ENCODE measurements at regions not wholly inside any gene's neighbourhood (a gene's known extent, or its start where the extent isn't known, plus 50 kb on each side); places are given as distances from the start of the nearest gene placed in this dataset.

- H3K9me3 ChIP-seq (ENCODE audit: low read depth), result no peaks in the 10 kb centered on the region
- no peak for TF ChIP-seq CTCF (IDR thresholded peaks at IDR 0.05)
- TF ChIP-seq EZH2 (IDR thresholded peaks at IDR 0.05), result no peak
- TF ChIP-seq EZH2phosphoT487 (IDR thresholded peaks at IDR 0.05), result no peak
- DNase-seq (ENCODE audit: low spot score), result no peak
Measured at GRCh38 chr3:28933337-28933736, 347.5 kb upstream of the RBMS3 start.

GRCh38 chr3:28934126-28934813, 346.6 kb upstream of the RBMS3 start:
- Mint-ChIP-seq H3K36me3 (no peaks in the 10 kb centered on the region), H3K4me1 (no peaks in the 10 kb centered on the region), H3K27me3 (ENCODE audit: insufficient read depth, low read depth) (peaks cover 2% of the 10 kb centered on the region), H3K4me3 (no peak overlapping the region), H3K27ac (no peak overlapping the region), H3K9me3 (no peaks in the 10 kb centered on the region)
- Histone ChIP-seq H4K20me1 (ENCODE audit: low read depth) (no peaks in the 10 kb centered on the region), H3K36me3 (no peaks in the 10 kb centered on the region), H3K27me3 (no peaks in the 10 kb centered on the region), H3K9ac (no peak overlapping the region), H2AFZ (replicated peaks) (no peak overlapping the region), H3K4me1 (no peaks in the 10 kb centered on the region), H3K4me3 (no peak overlapping the region), H3K9me3 (ENCODE audit: low read depth) (no peaks in the 10 kb centered on the region), H3K79me2 (ENCODE audit: low read depth) (no peaks in the 10 kb centered on the region), H3F3A (ENCODE audit: low read depth) (no peaks in the 10 kb centered on the region), H3K4me2 (no peak overlapping the region), H3K27ac (no peak overlapping the region)
- DNase-seq (ENCODE audit: low spot score), result no peak
- TF ChIP-seq EZH2 (IDR thresholded peaks at IDR 0.05) (no peak), EZH2phosphoT487 (IDR thresholded peaks at IDR 0.05) (no peak), CTCF (IDR thresholded peaks at IDR 0.05) (no peak)

More at GRCh38 chr3:28933337-28933736, 347.5 kb upstream of the RBMS3 start:
- H3K9ac ChIP-seq, result no peak overlapping the region
- no peak overlapping the region for H3K27ac ChIP-seq
- no peaks in the 10 kb centered on the region for H3K36me3 Mint-ChIP-seq
- no peaks in the 10 kb centered on the region for H3K9me3 Mint-ChIP-seq
- H3K4me1 Mint-ChIP-seq, result no peaks in the 10 kb centered on the region
- no peak overlapping the region for H3K4me2 ChIP-seq
- no peaks in the 10 kb centered on the region for H3K27me3 ChIP-seq
- no peaks in the 10 kb centered on the region for H3K4me1 ChIP-seq
- H3K79me2 ChIP-seq (ENCODE audit: low read depth), result no peaks in the 10 kb centered on the region
- peaks cover 2% of the 10 kb centered on the region for H3K27me3 Mint-ChIP-seq (ENCODE audit: insufficient read depth, low read depth)
- no peak overlapping the region for H3K4me3 Mint-ChIP-seq
- H4K20me1 ChIP-seq (ENCODE audit: low read depth), result no peaks in the 10 kb centered on the region
- H3K36me3 ChIP-seq, result no peaks in the 10 kb centered on the region
- no peak overlapping the region for H2AFZ ChIP-seq (replicated peaks)
- H3K4me3 ChIP-seq, result no peak overlapping the region
- H3F3A ChIP-seq (ENCODE audit: low read depth), result no peaks in the 10 kb centered on the region
- H3K27ac Mint-ChIP-seq, result no peak overlapping the region

DNA sequence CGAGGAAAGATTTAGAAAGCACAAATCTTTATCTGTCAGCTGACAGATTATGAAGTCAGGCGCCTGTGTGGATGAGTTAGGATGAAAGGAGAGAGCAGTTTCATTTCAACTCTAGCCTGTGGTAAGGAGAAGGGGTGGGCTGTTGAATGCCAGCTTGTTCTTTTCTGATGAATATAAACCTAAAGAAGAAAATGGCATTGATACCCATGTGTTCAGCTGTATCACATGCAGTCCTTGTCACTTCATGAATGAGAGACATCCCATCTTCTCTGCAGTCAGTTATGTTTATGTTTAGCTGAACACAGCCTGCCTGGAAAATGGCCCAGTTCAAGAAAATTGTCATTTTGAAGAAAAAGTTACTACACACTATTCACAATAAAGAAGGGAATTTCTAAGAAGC, 345.7 kb upstream of the RBMS3 start:
- Mint-ChIP-seq H3K9me3 (no peaks in the 10 kb centered on the region), H3K36me3 (no peaks in the 10 kb centered on the region), H3K27me3 (ENCODE audit: insufficient read depth, low read depth) (peaks cover 2% of the 10 kb centered on the region), H3K4me1 (no peaks in the 10 kb centered on the region), H3K4me3 (no peak overlapping the region), H3K27ac (no peak overlapping the region)
- no peak overlapping the region for H3K27ac ChIP-seq
- DNase-seq (ENCODE audit: low spot score), result no peak
- H3K9me3 ChIP-seq (ENCODE audit: low read depth), result no peaks in the 10 kb centered on the region
- H3K4me1 ChIP-seq, result no peaks in the 10 kb centered on the region
- H3K79me2 ChIP-seq (ENCODE audit: low read depth), result no peaks in the 10 kb centered on the region
- H3K4me2 ChIP-seq, result no peak overlapping the region
- H3K9ac ChIP-seq, result no peak overlapping the region
- no peaks in the 10 kb centered on the region for H3F3A ChIP-seq (ENCODE audit: low read depth)
- no peaks in the 10 kb centered on the region for H3K27me3 ChIP-seq
- no peaks in the 10 kb centered on the region for H3K36me3 ChIP-seq
- TF ChIP-seq CTCF (IDR thresholded peaks at IDR 0.05) (no peak), EZH2phosphoT487 (IDR thresholded peaks at IDR 0.05) (no peak), EZH2 (IDR thresholded peaks at IDR 0.05) (no peak)
- no peak overlapping the region for H2AFZ ChIP-seq (replicated peaks)
- H3K4me3 ChIP-seq, result no peak overlapping the region
- H4K20me1 ChIP-seq (ENCODE audit: low read depth), result no peaks in the 10 kb centered on the region
